ENCODE measurements at regions not wholly inside any gene's neighbourhood (a gene's known extent, or its start where the extent isn't known, plus 50 kb on each side); places are given as distances from the start of the nearest gene placed in this dataset.

DNA sequence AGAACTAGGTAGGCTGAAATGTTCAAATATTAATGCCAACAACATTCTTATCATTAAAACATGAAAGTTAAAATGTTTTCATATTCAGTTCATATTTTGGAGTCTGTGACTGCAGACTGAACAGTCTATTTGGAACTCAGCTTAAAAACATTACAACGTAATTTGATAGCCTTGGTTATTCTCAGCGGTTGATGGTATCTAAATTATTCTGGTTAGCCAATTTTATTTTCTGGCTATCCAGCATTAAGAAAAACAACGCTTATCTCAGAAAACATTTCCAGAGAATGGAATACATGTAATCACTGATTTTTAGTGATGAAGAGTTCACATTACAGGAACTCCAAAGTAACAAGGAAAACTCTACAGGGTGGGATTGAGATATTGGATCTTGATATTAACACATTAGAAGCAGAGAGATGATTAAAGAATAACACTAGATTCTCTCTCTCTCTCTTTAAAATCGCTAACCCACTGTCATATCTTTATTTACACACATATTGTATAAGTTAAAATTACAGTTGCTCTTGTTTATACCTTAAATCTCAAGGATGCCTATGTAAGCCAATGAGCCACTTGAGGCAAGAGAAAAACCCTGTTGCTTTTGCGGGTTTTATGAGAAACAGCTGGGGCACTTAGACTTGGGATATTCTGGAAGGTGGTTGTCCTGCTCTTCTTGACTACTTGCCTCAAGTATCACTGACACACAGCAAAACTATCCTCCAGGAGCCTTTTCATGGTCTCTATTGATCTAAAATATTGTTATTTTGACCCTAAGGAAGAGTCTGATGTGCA, 84.9 kb downstream of the ICOS start:
- Histone ChIP-seq H3K27me3 (no peaks in the 10 kb centered on the region), H3K9me3 (no peaks in the 10 kb centered on the region), H3K4me3 (no peak overlapping the region), H3K27ac (replicated peaks in 1 of 4) (no peak overlapping the region), H3K4me1 (peaks cover 2 to 20% (median 16%) of the 10 kb centered on the region in 4 donors), H3K36me3 (no peaks in the 10 kb centered on the region)
- 74% methylated on average over 5 of the region's 5 CpGs for WGBS
- DNase-seq (ENCODE audit: extremely low spot score): no peak
- TF ChIP-seq POLR2AphosphoS5 (IDR thresholded peaks at IDR 0.05): no peak
- no peak for TF ChIP-seq EP300 (IDR thresholded peaks at IDR 0.05)
- no peak for TF ChIP-seq POLR2A (IDR thresholded peaks at IDR 0.05; ENCODE audit: low read depth)
- TF ChIP-seq, protein P1, sequence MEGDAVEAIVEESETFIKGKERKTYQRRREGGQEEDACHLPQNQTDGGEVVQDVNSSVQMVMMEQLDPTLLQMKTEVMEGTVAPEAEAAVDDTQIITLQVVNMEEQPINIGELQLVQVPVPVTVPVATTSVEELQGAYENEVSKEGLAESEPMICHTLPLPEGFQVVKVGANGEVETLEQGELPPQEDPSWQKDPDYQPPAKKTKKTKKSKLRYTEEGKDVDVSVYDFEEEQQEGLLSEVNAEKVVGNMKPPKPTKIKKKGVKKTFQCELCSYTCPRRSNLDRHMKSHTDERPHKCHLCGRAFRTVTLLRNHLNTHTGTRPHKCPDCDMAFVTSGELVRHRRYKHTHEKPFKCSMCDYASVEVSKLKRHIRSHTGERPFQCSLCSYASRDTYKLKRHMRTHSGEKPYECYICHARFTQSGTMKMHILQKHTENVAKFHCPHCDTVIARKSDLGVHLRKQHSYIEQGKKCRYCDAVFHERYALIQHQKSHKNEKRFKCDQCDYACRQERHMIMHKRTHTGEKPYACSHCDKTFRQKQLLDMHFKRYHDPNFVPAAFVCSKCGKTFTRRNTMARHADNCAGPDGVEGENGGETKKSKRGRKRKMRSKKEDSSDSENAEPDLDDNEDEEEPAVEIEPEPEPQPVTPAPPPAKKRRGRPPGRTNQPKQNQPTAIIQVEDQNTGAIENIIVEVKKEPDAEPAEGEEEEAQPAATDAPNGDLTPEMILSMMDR (IDR thresholded peaks at IDR 0.05): no peak
- intact Hi-C loops (cut with DNase I): loop anchor here (10.0 kb wide), 1 partner anchor 153 kb away; no protein-coding TSS in a partner anchor

DNA sequence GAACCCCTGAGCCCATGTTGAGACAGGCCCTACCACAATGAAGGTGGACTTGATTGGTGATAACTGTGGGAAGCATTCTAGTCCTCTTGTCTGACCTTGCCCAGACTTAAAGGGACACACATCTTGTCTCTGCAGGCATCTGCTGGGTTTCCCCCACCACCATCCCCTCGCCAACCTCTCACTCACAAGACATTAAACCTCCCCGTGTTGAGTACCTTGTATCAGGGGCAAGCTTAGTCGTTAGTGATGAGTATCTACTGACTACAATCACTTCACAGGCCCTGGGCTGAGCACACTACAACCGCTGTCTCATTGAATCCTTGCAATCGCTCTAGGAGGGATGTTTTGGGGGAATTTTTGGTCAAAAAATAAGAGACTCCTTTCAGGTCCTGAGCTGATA, 86.0 kb downstream of the ICOS start:
- no peaks in the 10 kb centered on the region for H3K27me3 ChIP-seq
- H3K9me3 ChIP-seq: no peaks in the 10 kb centered on the region
- no peak overlapping the region for H3K4me3 ChIP-seq
- TF ChIP-seq POLR2A (IDR thresholded peaks at IDR 0.05; ENCODE audit: low read depth) (no peak), EP300 (IDR thresholded peaks at IDR 0.05) (no peak), POLR2AphosphoS5 (IDR thresholded peaks at IDR 0.05) (no peak)
- TF ChIP-seq, protein P1 (IDR thresholded peaks at IDR 0.05): no peak
- no peak for DNase-seq (ENCODE audit: extremely low spot score)
- H3K36me3 ChIP-seq: no peaks in the 10 kb centered on the region
- H3K27ac ChIP-seq (replicated peaks in 1 of 4): no peak overlapping the region
- intact Hi-C loops (cut with DNase I): loop anchor here (10.0 kb wide), 1 partner anchor 152 kb away; no protein-coding TSS in a partner anchor
- WGBS: 99% methylated on average over 5 of the region's 5 CpGs
- peaks cover 2 to 20% (median 16%) of the 10 kb centered on the region in 4 donors for H3K4me1 ChIP-seq

DNA sequence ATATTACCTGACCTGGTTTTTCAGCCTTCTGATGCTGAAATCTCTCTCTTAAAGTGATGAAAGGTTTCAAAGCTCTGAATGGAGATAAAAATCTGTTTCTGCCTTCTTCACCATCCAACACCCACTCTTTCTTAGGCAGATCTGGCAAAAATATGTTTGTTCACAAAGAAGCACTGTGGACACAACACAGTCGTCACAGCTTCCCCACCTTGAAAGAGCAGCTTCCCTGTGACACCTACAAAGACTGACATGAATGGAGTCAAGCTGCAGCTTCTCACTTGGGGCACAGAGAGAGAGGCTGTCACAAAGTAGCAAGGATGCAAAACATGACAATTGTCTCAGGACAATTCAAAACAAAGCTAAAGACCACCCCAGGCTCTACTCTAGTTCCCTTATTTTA, 86.5 kb downstream of the ICOS start:
- no peak for DNase-seq (ENCODE audit: extremely low spot score)
- WGBS: 83% methylated on average over 1 of the region's 1 CpG
- H3K4me3 ChIP-seq: no peak overlapping the region
- no peaks in the 10 kb centered on the region for H3K9me3 ChIP-seq
- TF ChIP-seq POLR2AphosphoS5 (IDR thresholded peaks at IDR 0.05): no peak
- TF ChIP-seq EP300 (IDR thresholded peaks at IDR 0.05): no peak
- TF ChIP-seq, protein P1 (IDR thresholded peaks at IDR 0.05): no peak
- TF ChIP-seq POLR2A (IDR thresholded peaks at IDR 0.05; ENCODE audit: low read depth): no peak
- H3K4me1 ChIP-seq: peaks cover 2 to 20% (median 16%) of the 10 kb centered on the region in 4 donors
- H3K27me3 ChIP-seq: no peaks in the 10 kb centered on the region
- intact Hi-C loops (cut with DNase I): loop anchor here (10.0 kb wide), 1 partner anchor 152 kb away; no protein-coding TSS in a partner anchor
- H3K36me3 ChIP-seq: no peaks in the 10 kb centered on the region
- no peak overlapping the region for H3K27ac ChIP-seq (replicated peaks in 1 of 4)

DNA sequence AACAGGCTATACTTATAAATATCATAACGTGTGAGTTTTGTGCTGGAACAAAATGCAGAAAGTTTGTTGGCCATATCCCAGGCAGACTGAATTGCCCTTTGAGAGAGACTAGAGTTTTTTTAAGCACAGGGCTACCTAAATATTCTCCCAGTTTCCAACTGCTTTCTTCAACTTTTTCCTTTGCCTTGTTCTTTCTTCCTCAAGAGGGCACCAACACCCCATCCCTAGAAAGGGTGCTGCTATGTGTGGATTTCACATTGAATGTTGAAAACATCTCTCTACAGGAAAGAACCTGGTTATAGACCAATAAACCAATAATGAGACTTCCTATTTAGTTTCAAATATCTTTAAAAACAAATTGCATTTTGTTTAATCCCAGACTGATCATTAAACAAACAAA, 87.9 kb downstream of the ICOS start:
- 24% methylated on average over 1 of the region's 1 CpG for WGBS
- no peak overlapping the region for H3K4me3 ChIP-seq
- no peak for TF ChIP-seq POLR2A (IDR thresholded peaks at IDR 0.05; ENCODE audit: low read depth)
- TF ChIP-seq, protein P1 (IDR thresholded peaks at IDR 0.05): peak; percentile 51 to 67 (median 55)
- no peaks in the 10 kb centered on the region for H3K36me3 ChIP-seq
- DNase-seq (ENCODE audit: extremely low spot score): peak; percentile 88
- intact Hi-C loops (cut with DNase I): loop anchor here (10.0 kb wide), 1 partner anchor 150 kb away; no protein-coding TSS in a partner anchor
- peaks cover 2 to 20% (median 16%) of the 10 kb centered on the region in 4 donors for H3K4me1 ChIP-seq
- H3K27ac ChIP-seq (replicated peaks in 1 of 4): peak overlapping the region in 1 of 4 donors; percentile 5
- H3K27me3 ChIP-seq: no peaks in the 10 kb centered on the region
- H3K9me3 ChIP-seq: no peaks in the 10 kb centered on the region

Measured in esophagus muscularis mucosa (tissue), 4 donors.